ENCODE measurements at regions not wholly inside any gene's neighbourhood (a gene's known extent, or its start where the extent isn't known, plus 50 kb on each side); places are given as distances from the start of the nearest gene placed in this dataset.

GRCh38 chr14:82500222-82500621, 966.6 kb upstream of the SEL1L start:
- no peak for TF ChIP-seq EZH2phosphoT487 (IDR thresholded peaks at IDR 0.05; ENCODE audit: insufficient read depth, low read depth)
- no peak for TF ChIP-seq EZH2 (IDR thresholded peaks at IDR 0.05; ENCODE audit: insufficient read depth, poor library complexity, severe bottlenecking)
